ENCODE measurements at regions not wholly inside any gene's neighbourhood (a gene's known extent, or its start where the extent isn't known, plus 50 kb on each side); places are given as distances from the start of the nearest gene placed in this dataset.

- DNase-seq = no peak
Measured at GRCh38 chr12:32047357-32048212, 59.1 kb upstream of the BICD1 start.

GRCh38 chr12:32048791-32049190 is 57.9 kb upstream of the BICD1 start:
- DNase-seq = no peak

GRCh38 chr12:32049956-32050355 is 56.7 kb upstream of the BICD1 start:
- no peak for DNase-seq

- DNase-seq = peak; percentile 55
Measured at GRCh38 chr12:32051511-32052211, 55.0 kb upstream of the BICD1 start.

GRCh38 chr12:32052212-32052713 is 54.4 kb upstream of the BICD1 start:
- DNase-seq = no peak

- no peak for DNase-seq
Measured at GRCh38 chr12:32053881-32054624, 52.6 kb upstream of the BICD1 start.
